ENCODE measurements at regions not wholly inside any gene's neighbourhood (a gene's known extent, or its start where the extent isn't known, plus 50 kb on each side); places are given as distances from the start of the nearest gene placed in this dataset.

DNA sequence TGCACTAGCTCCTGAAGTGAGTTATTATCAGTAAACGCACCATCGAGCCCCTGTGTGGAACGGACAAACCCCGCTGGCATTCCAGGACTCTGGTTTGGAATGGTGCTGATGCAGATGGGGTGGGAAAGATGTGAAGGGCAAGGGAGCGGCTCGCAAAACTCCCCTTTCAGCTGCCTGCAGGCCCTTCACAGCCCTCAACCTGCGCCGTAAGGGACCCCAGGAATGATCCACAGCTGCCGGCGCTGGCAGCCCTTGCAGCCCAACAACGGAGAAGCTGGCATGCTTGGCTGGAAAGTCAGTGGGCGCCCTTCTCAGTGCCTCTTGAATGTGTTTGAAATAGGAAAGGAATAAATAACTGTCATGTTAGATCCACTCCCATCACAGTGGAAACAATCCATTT, 1445.5 kb downstream of the BRD1 start:
- DNase-seq (ENCODE audit: low read depth in 2 of 2), result no peak

DNA sequence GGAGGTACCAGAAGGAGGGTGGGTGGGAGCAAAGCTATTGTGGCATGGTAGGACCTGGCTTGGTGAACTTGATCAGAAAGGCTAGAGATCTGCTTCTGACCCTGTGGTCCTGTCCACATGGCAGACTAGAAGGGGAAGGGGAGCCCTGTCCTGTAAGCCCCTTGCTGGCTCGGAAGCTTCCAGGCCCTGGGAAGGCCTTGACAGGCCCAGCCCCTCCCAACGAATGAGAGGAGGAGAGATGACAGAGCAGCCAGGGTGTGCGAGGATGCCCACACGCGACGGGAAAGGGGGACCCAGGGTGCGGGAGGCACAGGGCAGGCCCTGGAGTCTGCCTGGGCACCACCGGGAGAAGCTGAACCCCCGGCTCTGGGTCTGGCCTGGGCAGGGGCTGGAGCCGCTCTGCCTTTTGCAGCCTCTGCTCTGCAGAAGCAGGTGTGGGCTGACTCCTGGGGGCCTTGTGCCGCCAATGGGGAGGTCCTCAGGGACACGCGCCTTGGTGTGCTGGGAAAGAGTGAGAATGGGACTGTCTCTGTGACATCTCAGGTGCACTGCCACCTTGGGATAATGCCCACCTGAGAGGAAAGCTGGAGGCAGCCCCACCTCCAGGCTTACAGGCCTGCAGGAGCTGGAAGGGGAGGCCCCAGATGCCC, 1447.5 kb downstream of the BRD1 start:
- DNase-seq (ENCODE audit: low read depth in 2 of 2), result no peak

DNA sequence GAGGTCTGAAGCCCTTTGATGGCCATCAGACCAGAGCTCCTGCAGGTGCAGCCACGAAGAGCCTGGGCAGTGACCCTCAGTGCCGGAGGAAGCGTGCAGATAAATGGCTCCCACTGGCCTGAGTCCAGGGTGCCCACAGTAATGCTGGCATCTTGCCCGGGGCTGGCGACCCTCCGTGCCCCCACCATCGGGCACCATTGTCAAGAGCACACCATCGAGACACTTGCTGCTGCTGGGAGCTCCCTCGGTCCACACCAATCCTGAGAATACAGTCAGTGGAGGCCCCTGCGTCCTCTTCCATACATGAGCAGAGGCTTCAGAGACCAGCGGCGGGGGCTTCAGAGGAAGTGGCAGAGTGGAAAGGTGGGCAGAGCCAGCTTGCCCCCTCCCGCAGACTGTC, 1448.3 kb downstream of the BRD1 start:
- no peak for DNase-seq (ENCODE audit: low read depth in 2 of 2)

DNA sequence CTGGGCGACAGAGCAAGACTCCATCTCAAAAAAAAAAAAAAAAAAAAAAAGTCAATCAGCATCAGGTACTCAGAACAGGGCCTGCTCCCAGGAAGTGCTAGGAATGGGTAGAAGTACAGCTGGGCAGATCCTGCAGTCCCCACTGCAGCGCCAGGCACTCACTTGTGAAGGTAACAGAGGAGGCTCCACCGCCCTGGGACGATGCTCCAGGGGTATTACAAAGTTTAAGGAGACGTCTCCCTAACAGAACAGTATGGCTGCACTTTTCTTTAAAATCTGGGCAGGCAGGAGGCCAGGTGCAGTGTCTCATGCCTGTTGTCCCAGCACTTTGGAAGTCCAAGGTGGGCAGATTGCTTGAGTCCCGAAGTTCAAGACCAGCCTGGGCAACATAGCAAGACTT, 1449.0 kb downstream of the BRD1 start:
- DNase-seq (ENCODE audit: low read depth in 2 of 2), result no peak

DNA sequence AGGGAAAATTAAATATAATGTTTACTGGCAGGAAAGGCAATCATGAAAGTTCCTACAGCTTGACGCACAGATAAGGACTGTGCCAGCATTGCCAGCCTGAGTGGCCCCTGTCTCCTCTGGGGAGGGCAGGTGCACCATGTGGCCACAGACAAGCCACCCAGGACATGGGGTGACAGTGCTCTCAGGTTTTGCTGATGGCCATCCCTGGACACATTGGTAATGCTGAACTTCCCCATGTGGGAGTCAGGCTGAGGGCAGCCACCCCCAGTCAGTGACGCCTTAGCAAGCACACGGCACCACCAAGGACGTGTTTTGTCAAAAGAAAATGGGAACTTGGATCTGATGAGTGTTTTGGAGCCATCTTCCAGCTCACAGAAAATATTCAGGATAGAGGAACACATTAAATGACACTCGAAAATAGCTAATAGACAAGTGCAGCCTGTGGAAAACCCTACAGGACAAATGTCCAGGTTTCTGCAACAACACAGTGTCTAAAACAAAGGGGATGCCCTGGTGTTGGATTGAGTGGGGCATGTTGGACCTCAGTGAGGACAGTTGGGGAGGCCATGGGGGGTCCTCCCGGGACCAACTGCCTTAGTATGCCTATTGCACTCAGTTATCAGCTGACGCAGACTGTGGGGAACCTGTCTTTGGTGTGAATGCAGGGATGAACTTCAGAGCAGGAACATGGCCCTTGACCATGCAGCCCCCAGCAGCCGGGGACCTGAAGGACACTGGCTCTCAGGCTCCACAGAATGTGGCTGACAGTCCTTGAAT, 1450.5 kb downstream of the BRD1 start:
- no peak for DNase-seq (ENCODE audit: low read depth in 2 of 2)

DNA sequence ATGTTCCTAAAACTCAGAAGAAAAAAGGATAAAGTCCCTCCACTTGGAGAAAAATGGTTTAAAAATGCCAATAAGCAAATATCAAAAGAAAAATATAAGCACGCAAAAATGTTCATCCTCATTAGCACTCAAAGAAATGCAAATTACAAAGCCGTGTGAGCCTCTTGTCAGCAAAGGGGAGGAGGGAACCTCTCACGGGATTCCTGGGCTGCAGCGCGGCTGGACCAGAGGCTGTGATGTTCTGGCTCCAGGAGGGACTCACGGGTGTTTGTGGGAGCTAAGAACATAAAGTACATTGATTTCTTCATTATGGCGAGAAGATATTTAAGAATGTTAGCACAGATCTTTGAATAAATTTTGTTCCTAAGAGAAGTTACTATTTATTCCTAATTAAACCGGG, 1451.2 kb downstream of the BRD1 start:
- no peak for DNase-seq (ENCODE audit: low read depth in 2 of 2)

DNA sequence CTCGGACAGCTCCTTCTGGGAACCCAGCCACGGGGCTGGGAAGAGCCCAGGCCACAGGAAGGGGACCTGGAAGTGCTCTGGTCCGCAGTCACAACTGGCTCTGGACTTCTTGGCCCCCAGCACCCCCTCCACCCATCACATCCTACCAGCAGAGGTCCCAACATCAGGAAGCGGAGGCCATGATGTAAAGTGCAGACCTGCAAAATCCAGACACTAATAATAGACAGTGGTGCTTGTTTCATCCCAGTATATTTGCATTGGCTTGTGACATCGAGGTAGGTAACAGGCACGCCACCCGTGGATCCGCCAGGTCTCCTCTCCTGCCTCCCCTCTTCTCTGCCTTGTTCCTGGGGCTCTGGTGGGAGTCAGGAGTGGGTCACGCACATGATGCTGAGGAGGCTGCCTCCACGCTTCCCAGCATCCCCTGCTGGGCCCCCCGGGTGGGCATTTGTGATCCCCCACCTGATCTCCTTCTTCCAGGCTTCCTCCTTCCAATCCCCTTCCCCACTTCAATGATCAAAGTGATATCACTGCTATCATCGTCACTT, 1454.0 kb downstream of the BRD1 start:
- no peak for DNase-seq (ENCODE audit: low read depth in 2 of 2)

DNA sequence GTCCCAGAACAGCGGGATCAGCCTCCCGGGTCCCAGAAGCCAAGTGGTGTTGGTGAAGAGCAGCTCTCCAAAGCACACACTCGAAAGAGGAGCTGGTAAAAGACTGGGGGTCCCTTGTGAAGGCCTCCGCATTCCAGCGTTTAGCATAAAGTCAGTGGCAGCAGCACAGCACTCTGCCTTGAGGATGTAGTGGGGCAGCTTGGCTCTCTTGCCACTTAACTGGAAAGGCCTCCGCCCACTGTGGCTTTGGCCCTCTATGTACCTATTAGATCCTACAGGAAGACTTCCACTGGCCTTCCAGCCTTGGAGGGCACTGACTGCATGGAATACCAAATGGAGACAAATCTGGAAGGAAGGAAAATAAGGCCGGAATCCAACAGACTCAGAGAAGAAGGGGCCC, 1455.3 kb downstream of the BRD1 start:
- DNase-seq (ENCODE audit: low read depth in 2 of 2), result no peak

DNA sequence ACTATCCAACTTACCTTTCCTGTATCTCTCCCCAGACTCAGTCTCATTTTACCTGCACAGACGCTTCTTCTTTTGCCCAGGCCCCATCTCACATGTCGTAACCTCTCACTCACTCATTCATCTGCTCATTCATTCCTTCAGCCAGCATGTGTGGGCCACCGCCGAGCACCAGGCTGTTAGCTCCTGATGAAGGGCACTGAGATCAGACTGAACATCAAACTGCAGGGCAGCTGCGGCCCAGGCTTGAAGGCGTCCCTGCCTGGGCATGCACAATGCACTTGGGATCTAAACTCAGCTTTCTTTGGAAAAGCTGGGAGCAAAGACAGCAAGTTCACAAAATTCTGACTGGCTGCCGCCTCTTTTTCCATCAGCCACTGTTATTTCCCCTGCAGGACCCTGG, 1456.3 kb downstream of the BRD1 start:
- no peak for DNase-seq (ENCODE audit: low read depth in 2 of 2)

DNA sequence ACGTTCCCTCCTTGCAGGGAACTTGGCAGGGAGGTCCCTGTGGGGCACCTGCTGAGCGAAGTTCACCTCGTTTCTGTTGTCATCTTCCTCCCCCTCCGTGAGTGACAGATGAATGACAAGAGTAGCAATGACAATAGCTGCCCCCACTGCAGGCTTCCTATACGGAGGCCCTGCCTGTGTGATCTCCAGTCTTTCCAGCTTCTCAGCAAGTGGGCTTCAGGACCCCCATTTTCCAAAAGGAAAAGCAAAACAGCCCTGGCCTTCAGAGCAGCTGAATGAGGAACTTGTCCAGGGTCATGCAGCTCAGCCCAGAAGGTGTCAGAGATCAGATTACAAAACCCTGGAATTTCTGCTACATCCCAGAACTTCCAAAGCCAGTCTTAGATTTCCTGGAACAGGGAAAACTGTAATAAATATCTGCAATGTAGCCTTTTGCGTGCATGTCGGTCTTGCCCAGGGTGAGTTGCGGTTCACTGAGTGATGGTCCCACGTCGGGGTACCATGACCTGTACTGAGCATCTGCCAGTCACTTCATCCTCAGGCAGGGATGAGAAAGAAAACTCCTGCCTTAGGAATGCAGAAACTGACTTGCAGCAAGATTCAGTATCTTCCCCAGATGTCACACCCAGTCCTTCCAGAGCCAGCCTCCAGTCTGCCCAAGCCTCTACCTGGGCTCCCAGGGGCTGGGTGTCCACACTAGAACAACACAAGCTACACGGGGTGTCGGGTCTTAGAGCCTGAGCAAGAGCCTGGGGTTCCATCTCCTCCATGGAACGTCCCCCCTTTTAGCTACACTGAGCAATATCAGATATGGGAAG, 1457.0 kb downstream of the BRD1 start:
- DNase-seq (ENCODE audit: low read depth in 2 of 2), result no peak

DNA sequence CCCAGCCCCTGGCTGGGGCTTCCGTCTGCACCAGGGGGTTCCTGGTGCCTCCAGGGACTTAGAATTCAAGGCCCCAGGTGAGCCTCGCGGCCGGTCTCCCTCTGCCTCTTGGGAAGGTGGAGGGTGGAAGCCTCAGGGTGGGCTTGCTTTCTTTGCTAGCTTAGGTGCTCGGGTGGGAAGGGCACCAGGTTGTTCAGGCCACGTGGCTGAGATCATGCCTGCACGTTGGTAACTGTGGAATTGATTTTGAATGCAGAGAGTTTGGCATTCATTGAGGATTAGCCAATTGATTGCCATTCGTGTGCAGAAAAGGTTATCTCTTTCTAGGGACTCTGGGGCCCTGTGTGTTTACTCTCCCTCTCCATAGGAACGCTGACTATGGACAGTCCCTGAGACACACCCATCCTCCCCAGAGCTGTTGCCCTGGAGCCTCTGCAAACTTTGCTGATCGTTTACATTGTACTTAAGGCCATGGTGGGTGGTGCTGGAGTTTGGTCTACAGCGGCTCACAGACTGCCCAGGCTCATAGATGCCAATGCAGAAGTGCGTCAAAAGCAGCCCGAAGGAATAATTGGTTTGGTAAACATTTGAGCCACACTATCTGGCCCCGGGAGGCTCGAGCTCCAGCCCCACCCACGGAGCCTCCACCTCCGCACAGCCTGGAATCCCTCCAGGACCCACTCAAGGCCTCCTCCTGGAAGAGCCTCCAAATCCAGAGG, 1457.7 kb downstream of the BRD1 start:
- DNase-seq (ENCODE audit: low read depth in 2 of 2), result no peak

DNA sequence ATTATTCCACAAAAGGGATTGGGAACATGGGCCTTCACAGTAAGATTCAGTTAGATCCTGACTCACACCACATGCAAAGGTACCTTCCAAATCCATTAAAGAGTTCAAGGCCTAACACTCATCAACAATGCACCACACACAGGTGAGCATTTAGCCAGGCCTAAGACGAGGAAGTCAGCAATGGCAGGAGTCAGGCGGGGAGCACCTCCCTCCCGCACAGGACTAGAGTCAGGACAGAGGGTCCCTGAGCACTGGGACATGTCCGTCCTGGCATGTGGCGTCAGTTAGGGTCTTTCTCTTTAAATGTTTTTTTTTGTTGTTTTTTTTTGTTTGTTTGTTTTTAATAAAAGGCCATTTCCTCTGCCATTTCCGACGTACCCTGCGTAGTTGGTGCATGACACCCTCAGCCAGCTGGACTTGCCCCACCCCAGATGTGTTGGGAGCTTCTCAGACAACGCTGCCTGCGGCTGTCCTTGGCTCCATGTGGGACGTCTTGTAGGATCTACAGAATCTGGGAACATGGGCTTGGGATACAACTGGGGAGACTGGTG, 1458.6 kb downstream of the BRD1 start:
- DNase-seq (ENCODE audit: low read depth in 2 of 2), result no peak

DNA sequence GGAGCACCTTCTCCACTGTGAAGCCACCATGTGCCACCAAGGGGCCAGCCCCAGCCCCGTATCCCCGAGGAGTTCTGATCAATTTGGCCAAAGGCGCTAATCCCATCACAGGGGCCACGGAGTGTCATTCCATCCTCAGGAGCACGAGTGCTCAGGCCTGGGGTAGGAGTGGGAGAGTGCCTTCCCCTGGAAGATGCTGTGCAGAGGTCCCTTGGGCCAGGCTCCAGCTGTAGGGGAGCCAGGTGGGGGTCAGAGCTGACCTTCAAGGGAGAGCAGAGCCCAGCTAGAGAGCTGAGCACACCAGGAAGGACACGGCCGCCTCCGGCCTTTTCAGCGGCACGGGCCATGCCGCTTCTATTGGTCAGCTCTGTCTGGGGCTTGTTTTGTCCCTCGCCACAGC, 1459.9 kb downstream of the BRD1 start:
- DNase-seq (ENCODE audit: low read depth in 2 of 2), result no peak

DNA sequence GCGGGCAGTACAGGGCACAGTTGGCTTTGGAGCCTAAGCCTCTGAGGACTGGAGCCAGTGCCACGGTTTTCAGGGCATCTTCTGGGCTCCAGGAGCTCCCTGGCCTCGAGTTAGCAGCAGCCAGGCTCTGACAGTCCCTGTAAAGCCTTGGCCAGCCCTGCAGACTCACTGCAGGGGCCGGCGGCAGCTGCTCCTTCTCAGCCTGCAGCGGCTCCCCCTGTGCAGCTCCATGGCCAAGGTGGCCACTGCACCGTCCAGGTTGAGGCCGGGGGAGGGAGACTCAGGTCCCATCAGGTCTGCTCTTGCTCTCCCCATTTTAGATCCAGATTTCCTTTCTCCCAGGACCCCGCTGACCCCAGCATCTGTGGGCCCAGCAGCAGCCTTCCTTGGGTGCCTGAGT, 1461.1 kb downstream of the BRD1 start:
- DNase-seq (ENCODE audit: low read depth in 2 of 2), result no peak

DNA sequence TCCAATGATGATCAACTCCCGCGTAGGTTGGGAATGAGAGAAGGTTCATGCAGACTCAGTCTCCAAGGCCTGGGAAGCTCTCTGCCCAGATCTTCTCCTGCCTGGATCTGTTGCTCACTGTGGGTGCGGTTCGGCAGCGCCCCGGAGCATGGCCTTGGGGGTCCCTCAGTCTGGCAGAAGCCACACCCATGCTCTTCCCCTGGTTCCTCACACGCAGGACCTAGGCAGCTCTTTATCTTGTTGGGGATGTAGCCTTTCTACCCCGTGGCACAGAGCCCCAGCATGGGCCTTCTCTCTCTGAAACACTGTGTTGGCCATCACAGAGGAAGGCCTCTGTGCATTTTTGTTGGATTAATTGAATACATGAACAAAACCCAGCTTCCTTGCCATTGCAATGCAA, 1461.6 kb downstream of the BRD1 start:
- no peak for DNase-seq (ENCODE audit: low read depth in 2 of 2)

DNA sequence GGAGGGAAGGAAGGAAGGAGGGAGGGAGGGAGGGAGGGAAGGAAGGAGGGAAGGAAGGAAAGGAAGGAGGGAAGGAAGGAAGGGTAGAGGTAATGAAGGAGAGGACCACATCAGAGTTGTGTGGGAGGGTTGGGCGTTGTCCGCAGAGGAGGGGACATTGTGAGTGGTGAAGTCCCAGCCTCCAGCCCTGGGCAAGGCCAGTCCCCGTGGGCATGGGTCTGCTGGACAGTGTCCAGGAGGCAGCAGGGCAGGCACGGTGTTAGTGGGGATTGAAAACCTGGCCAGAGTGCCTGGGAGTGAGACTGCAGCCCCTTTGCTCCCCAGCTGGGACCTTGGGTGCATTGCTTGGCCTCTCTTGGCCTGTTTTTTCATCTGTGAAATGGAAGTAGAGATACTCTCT, 1462.3 kb downstream of the BRD1 start:
- no peak for DNase-seq (ENCODE audit: low read depth in 2 of 2)

DNA sequence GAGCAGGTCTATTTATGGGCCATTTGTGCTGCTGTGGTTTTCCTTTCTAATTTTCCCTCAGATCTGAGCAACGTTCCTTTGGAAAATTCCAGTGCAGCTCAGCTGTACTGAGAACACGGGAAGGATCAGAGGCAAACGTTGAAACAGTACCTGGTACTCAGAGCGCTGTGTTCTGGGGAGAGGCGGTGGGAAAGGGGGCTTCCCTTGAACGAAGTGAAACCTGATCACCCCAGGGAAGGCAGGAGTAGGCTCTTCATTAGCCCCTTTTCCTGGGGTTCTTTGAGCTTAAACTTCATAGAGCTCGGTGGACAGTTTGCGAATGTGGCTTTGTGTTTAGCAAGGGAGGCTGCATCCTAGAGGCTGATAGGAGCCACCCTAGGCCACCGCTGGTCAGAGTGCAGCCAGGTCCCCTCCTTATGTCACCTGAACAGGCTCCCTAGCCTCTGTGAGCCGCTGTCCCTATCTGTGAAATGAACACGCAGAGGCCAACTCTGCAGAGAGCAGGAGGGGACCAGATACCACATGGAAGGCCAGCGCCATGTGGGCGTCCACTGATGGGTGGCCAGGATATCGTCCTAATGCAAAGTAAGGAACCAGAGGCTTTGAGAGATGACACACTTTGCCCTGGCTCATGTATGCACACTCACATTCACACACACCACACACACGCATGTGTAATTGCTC, 1464.8 kb downstream of the BRD1 start:
- DNase-seq (ENCODE audit: low read depth in 2 of 2), result no peak

DNA sequence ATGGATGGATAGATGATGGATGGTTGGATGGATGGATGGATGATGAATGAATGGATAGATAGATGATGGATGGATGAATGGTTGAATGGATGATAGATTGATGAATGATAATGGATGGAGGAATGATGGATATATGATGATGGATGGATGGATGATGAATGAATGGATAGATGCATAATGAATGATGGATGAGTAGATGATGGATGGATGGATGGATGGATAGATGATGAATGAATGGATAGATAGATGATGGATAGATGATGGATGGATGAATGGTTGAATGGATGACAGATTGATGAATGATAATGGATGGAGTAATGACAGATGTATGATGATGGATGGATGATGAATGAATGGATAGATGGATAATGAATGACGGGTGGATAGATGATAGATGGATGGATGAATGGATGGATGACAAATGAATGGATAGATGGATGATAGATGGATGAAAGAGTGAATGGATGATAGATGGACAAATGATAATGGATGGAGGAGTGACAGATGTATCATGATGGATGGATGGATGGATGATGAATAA, 1466.5 kb downstream of the BRD1 start:
- no peak for DNase-seq (ENCODE audit: low read depth in 2 of 2)

DNA sequence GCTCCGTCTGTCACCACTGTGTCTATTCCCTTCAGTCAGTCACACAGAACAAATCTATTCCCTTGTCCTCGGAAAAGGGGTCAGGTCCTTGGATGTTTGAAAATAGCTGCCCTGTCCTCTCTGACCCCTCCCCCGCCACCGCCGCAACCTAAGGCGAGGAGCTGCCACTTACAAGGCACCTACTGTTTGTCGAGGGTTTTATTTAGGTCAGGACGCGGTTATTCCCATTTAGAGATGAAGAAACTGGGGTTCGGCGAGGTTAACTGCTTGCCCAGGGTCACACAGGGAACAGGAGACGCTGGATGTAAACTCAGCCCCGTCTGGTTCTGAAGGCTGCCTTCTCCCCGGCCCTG, 1468.1 kb downstream of the BRD1 start:
- no peak for DNase-seq (ENCODE audit: low read depth in 2 of 2)

DNA sequence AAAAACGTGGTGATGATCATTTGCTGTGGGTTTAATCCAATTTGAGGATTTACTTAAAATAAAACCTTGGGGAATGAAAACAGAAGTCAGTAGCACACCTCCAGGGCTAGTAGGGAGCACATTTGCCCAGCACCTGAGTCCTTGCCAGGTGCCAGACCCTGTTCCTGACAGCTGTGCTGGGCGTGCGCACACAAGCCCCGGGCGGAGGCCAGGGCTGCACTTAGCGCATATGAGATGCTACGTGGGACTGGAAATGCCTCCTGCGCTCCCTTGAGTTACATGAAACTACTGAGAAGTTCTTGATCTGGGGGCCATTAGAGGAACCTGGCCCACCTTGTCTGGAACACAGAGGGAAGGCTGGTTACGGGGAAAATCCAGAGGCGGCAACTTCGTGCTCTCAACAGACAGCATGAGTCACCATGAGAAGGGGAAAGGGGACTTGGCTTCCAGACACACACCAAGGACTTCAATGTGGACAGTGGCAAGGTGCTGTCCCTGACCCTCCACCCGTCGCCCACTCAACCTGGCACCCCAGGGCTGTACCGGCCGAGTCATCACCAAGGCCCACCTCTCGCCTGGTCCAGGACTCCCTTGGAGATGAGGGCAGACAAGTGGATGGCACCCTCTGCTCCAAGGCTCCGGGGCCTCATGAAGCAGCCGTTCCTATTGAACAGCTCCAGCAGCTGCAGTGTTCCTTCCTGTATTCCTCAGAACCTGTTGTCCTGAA, 1468.6 kb downstream of the BRD1 start:
- DNase-seq (ENCODE audit: low read depth in 2 of 2), result no peak
